ENCODE measurements at regions not wholly inside any gene's neighbourhood (a gene's known extent, or its start where the extent isn't known, plus 50 kb on each side); places are given as distances from the start of the nearest gene placed in this dataset.
A peak's percentile ranks its signal among the peaks of the same experiment; 100 is the strongest.

GRCh38 chr1:17904290-17904689, 149.2 kb downstream of the ACTL8 start:
- Histone ChIP-seq H3K4me1 (no peaks in the 10 kb centered on the region), H3K9me3 (peaks cover 0 to 8% (median 3%) of the 10 kb centered on the region in 8 donors), H3K4me3 (no peak overlapping the region), H3K27me3 (replicated peaks in 1 of 7) (peaks cover 0 to 62% (median 5%) of the 10 kb centered on the region in 7 donors), H3K27ac (no peak overlapping the region), H3K36me3 (no peaks in the 10 kb centered on the region)
- intact Hi-C loops (cut with DNase I; ENCODE audit: low total_unique reads), result no loop called here
- TF ChIP-seq CTCF (IDR thresholded peaks at IDR 0.05 in 8 of 11, conservative IDR thresholded peaks at IDR 0.05 in 3 of 11), result no peak
- TF ChIP-seq POLR2AphosphoS5 (IDR thresholded peaks at IDR 0.05), result no peak
- no peak for TF ChIP-seq POLR2A (IDR thresholded peaks at IDR 0.05)
- 28 to 44% (median 34%) methylated on average over 5 of the region's 5 CpGs for WGBS, 5 donors
- peak; percentile 23 for DNase-seq

- WGBS, 5 donors, result 23 to 71% (median 53%) methylated on average over 3 of the region's 3 CpGs
- Histone ChIP-seq H3K36me3 (no peaks in the 10 kb centered on the region), H3K4me3 (no peak overlapping the region), H3K4me1 (no peaks in the 10 kb centered on the region), H3K27ac (no peak overlapping the region), H3K9me3 (peaks cover 0 to 8% (median 3%) of the 10 kb centered on the region in 8 donors), H3K27me3 (replicated peaks in 1 of 7) (peaks cover 0 to 98% (median 5%) of the 10 kb centered on the region in 7 donors)
- DNase-seq, result peak; percentile 0
- no peak for TF ChIP-seq CTCF (IDR thresholded peaks at IDR 0.05 in 8 of 11, conservative IDR thresholded peaks at IDR 0.05 in 3 of 11)
- no peak for TF ChIP-seq POLR2AphosphoS5 (IDR thresholded peaks at IDR 0.05)
- no peak for TF ChIP-seq POLR2A (IDR thresholded peaks at IDR 0.05)
- intact Hi-C loops (cut with DNase I; ENCODE audit: low total_unique reads), result no loop called here
Measured at GRCh38 chr1:17907999-17908398, 152.9 kb downstream of the ACTL8 start.

DNA sequence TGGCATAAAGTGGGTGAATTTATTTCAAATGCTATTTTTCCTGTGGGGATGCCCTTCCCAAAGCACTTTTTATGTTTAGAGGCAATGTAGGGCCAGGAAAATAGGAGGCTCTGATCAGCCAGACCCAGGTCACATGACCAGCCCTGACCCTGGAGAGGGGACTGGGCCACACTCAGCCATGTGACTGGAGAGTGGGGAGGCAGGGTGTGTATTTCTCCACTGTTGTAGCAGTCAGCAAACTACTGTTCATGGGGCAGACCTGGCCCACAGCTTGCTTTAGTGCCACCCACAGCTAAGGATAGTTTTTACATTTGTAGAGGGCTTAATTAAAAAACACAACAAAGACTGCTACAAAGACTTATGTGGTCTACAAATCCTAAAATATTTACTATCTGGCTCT, 153.8 kb downstream of the ACTL8 start:
- intact Hi-C loops (cut with DNase I; ENCODE audit: low total_unique reads), result no loop called here
- Histone ChIP-seq H3K36me3 (no peaks in the 10 kb centered on the region), H3K9me3 (peaks cover 0 to 8% (median 3%) of the 10 kb centered on the region in 8 donors), H3K4me1 (no peaks in the 10 kb centered on the region), H3K27me3 (replicated peaks in 1 of 7) (peaks cover 0 to 99% (median 5%) of the 10 kb centered on the region in 7 donors), H3K27ac (no peak overlapping the region), H3K4me3 (no peak overlapping the region)
- peak; percentile 31 for DNase-seq
- TF ChIP-seq CTCF (IDR thresholded peaks at IDR 0.05 in 8 of 11, conservative IDR thresholded peaks at IDR 0.05 in 3 of 11) (no peak), POLR2AphosphoS5 (IDR thresholded peaks at IDR 0.05) (no peak), POLR2A (IDR thresholded peaks at IDR 0.05) (no peak)

DNA sequence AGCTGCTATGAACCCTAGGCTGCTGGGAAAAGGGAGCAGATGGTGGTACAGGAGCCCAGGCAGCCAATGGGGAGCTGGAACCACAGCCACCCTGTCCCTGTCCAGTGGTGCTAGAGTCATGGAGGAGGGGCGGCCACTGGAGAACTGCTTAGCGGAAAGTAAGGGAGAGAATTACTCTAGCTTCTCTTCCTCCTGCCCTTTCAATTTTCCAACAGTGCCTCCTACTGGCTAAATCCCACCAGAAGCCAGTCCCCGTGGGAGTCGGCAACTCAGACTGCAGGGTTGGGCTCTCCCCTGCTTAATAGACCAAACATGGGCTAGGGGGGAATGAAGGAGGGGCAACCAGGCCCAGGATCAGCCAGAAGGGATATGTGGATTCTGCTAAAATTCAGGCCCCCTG, 154.5 kb downstream of the ACTL8 start:
- 12 to 19% (median 17%) methylated on average over 4 of the region's 4 CpGs for WGBS, 5 donors

DNA sequence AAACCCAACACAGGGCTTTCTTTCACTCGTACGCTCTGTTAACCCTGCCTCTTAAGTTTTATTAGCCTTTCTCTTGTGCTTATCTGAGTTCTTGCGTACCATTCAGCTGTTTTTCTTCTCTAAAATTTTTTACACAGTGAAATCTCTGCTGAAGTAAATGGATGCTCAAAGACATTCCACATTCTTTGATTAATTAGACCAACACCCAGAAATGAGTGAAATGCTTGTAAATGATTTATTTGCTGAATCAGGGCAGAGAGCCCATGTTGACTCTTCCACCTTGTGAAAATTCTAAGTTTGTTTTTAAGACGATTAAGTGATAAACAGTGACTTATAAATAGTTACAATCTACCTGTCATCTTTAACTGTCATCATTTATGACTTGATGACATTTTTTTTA, 156.7 kb downstream of the ACTL8 start:
- intact Hi-C loops (cut with DNase I; ENCODE audit: low total_unique reads), result no loop called here

More for the DNA sequence above, 154.5 kb downstream of the ACTL8 start:
- Histone ChIP-seq H3K4me1 (no peaks in the 10 kb centered on the region), H3K9me3 (peaks cover 0 to 8% (median 3%) of the 10 kb centered on the region in 8 donors), H3K36me3 (no peaks in the 10 kb centered on the region), H3K27me3 (replicated peaks in 1 of 7) (peaks cover 0 to 99% (median 9%) of the 10 kb centered on the region in 7 donors), H3K4me3 (no peak overlapping the region), H3K27ac (no peak overlapping the region)
- DNase-seq, result peak; percentile 47
- TF ChIP-seq POLR2A (IDR thresholded peaks at IDR 0.05) (no peak), POLR2AphosphoS5 (IDR thresholded peaks at IDR 0.05) (no peak)
- intact Hi-C loops (cut with DNase I; ENCODE audit: low total_unique reads), result no loop called here

More for the DNA sequence above, 156.7 kb downstream of the ACTL8 start:
- no peak overlapping the region for H3K4me3 ChIP-seq
- no peak for DNase-seq
- TF ChIP-seq POLR2AphosphoS5 (IDR thresholded peaks at IDR 0.05), result no peak
- H3K27ac ChIP-seq, result no peak overlapping the region
- H3K9me3 ChIP-seq, result no peaks in the 10 kb centered on the region
- H3K36me3 ChIP-seq, result no peaks in the 10 kb centered on the region
- no peaks in the 10 kb centered on the region for H3K4me1 ChIP-seq
- 65 to 74% (median 71%) methylated on average over 4 of the region's 4 CpGs for WGBS, 5 donors
- peaks cover 0 to 99% (median 10%) of the 10 kb centered on the region in 7 donors for H3K27me3 ChIP-seq (replicated peaks in 1 of 7)

Data from spleen (tissue), 11 donors.